Neural progenitor cell (in vitro differentiated cells): ENCODE measurements at regions not wholly inside any gene's neighbourhood (a gene's known extent, or its start where the extent isn't known, plus 50 kb on each side); places are given as distances from the start of the nearest gene placed in this dataset.

Experiments used
- DNase-seq: peaks from one replicate; pipeline ENCODE4 v3.0.0-alpha.2; 2016; ENCODE audit warnings: low spot score
- H2AFZ ChIP-seq: fragments of 200-600 bp; sonication (generic); replicated peaks from 2 replicates; pipeline ENCODE4 v1.6.1; 2016; ENCODE audit warnings: antibody characterized with exemption
- H3F3A ChIP-seq: fragments of 200-600 bp; sonication (generic); 2 replicates; pipeline ENCODE4 v1.6.1; 2016; ENCODE audit warnings: antibody characterized with exemption, low read depth
- H3K27ac ChIP-seq: fragments of 200-600 bp; sonication (generic); 2 replicates; pipeline ENCODE4 v1.5.1; 2016; ENCODE audit warnings: mild to moderate bottlenecking
- H3K27me3 ChIP-seq: fragments of 200-600 bp; sonication (generic); 2 replicates; pipeline ENCODE4 v1.6.1; 2016; ENCODE audit warnings: mild to moderate bottlenecking, moderate library complexity
- H3K36me3 ChIP-seq: fragments of 200-600 bp; sonication (generic); 2 replicates; pipeline ENCODE4 v1.5.1; 2016
- H3K4me1 ChIP-seq: fragments of 200-600 bp; sonication (generic); 2 replicates; pipeline ENCODE4 v1.6.1; 2016; ENCODE audit warnings: mixed run types
- H3K4me2 ChIP-seq: fragments of 200-600 bp; sonication (generic); 2 replicates; pipeline ENCODE4 v1.6.1; 2016
- H3K4me3 ChIP-seq: fragments of 200-600 bp; sonication (generic); 2 replicates; pipeline ENCODE4 v1.5.1; 2016
- H3K79me2 ChIP-seq: fragments of 200-600 bp; sonication (generic); 2 replicates; pipeline ENCODE4 v1.6.1; 2016; ENCODE audit warnings: low read depth
- H3K9ac ChIP-seq: fragments of 200-600 bp; sonication (generic); 2 replicates; pipeline ENCODE4 v1.6.1; 2016
- H3K9me3 ChIP-seq: fragments of 200-600 bp; sonication (generic); 2 replicates; pipeline ENCODE4 v1.5.1; 2016; ENCODE audit warnings: low read depth
- H4K20me1 ChIP-seq: fragments of 200-600 bp; sonication (generic); 2 replicates; pipeline ENCODE4 v1.6.1; 2016; ENCODE audit warnings: low read depth
- H3K27ac Mint-ChIP-seq: 3 replicates; pipeline ENCODE4 v1.8.0; 2021; ENCODE audit warnings: mixed read lengths
- H3K27me3 Mint-ChIP-seq: 2 replicates; pipeline ENCODE4 v1.8.0; 2022; ENCODE audit warnings: low read depth, mild to moderate bottlenecking, inconsistent platforms, moderate library complexity, mixed read lengths; ENCODE audit not compliant: insufficient read depth
- H3K36me3 Mint-ChIP-seq: 3 replicates; pipeline ENCODE4 v1.8.0; 2021; ENCODE audit warnings: mixed read lengths
- H3K4me1 Mint-ChIP-seq: 3 replicates; pipeline ENCODE4 v1.8.0; 2021; ENCODE audit warnings: mixed read lengths
- H3K4me3 Mint-ChIP-seq: 3 replicates; pipeline ENCODE4 v1.8.0; 2021; ENCODE audit warnings: mild to moderate bottlenecking, moderate library complexity, mixed read lengths
- H3K9me3 Mint-ChIP-seq: 3 replicates; pipeline ENCODE4 v1.8.0; 2020; ENCODE audit warnings: mixed read lengths
- EZH2 ChIP-seq: fragments of 200-600 bp; sonication (generic); IDR thresholded peaks from 2 replicates; pipeline ENCODE4 v1.6.1; 2017; ENCODE audit warnings: antibody characterized with exemption, mild to moderate bottlenecking, moderate library complexity
- EZH2phosphoT487 ChIP-seq: fragments of 200-600 bp; sonication (generic); IDR thresholded peaks from 2 replicates; pipeline ENCODE4 v1.6.1; 2017; ENCODE audit warnings: antibody characterized with exemption
- TF ChIP-seq, protein P1 (sequence below): fragments of 200-600 bp; sonication (generic); IDR thresholded peaks from 2 replicates; pipeline ENCODE4 v1.5.1; 2017; ENCODE audit warnings: antibody characterized with exemption, mild to moderate bottlenecking

DNA sequence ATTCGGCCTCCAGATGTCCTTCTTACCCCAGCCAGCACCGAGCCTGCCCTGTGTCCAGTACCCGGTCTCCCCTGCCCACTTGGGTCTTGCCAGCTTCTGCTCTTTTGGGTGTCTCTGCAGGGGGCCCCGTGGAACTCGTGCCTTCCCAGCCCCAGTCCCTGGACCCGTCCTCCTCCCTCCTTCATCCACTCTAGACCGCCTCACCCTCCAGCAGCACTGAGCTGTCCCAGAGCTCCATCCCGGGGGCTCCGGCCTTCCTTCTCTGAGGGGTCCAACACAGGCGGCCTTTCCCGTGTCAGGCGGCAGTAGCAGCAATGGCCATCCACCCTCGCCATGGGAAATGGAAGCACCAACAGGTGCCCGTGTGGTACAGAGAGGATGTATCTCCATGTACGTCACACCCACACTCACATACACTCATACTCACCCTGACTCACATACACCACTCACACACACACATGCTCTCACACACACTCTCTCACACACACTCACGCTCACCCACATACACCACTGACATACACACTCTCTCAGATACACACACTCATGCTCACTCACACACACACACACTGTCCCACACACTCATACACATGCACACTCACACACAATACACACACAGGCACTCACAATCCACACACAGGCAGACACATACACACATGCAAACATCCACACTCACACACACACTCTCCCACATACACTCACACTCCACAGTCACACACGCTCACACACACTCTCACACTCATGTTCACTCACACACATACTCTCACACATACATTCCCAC is 827.5 kb upstream of the SALL3 start:
- Histone ChIP-seq H3F3A (no peaks in the 10 kb centered on the region), H3K4me3 (no peak overlapping the region), H2AFZ (no peak overlapping the region), H3K79me2 (no peaks in the 10 kb centered on the region), H4K20me1 (no peaks in the 10 kb centered on the region), H3K27me3 (no peaks in the 10 kb centered on the region), H3K36me3 (no peaks in the 10 kb centered on the region), H3K4me2 (no peak overlapping the region), H3K9me3 (no peaks in the 10 kb centered on the region), H3K4me1 (no peaks in the 10 kb centered on the region), H3K9ac (no peak overlapping the region), H3K27ac (no peak overlapping the region)
- peaks cover 9% of the 10 kb centered on the region for H3K4me1 Mint-ChIP-seq
- H3K4me3 Mint-ChIP-seq = no peak overlapping the region
- no peak overlapping the region for H3K27ac Mint-ChIP-seq
- H3K27me3 Mint-ChIP-seq = peaks cover 8% of the 10 kb centered on the region
- H3K9me3 Mint-ChIP-seq = peaks cover 11% of the 10 kb centered on the region
- TF ChIP-seq, protein P1, sequence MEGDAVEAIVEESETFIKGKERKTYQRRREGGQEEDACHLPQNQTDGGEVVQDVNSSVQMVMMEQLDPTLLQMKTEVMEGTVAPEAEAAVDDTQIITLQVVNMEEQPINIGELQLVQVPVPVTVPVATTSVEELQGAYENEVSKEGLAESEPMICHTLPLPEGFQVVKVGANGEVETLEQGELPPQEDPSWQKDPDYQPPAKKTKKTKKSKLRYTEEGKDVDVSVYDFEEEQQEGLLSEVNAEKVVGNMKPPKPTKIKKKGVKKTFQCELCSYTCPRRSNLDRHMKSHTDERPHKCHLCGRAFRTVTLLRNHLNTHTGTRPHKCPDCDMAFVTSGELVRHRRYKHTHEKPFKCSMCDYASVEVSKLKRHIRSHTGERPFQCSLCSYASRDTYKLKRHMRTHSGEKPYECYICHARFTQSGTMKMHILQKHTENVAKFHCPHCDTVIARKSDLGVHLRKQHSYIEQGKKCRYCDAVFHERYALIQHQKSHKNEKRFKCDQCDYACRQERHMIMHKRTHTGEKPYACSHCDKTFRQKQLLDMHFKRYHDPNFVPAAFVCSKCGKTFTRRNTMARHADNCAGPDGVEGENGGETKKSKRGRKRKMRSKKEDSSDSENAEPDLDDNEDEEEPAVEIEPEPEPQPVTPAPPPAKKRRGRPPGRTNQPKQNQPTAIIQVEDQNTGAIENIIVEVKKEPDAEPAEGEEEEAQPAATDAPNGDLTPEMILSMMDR = no peak
- no peak for TF ChIP-seq EZH2
- TF ChIP-seq EZH2phosphoT487 = no peak
- DNase-seq = no peak
- H3K36me3 Mint-ChIP-seq = no peaks in the 10 kb centered on the region

DNA sequence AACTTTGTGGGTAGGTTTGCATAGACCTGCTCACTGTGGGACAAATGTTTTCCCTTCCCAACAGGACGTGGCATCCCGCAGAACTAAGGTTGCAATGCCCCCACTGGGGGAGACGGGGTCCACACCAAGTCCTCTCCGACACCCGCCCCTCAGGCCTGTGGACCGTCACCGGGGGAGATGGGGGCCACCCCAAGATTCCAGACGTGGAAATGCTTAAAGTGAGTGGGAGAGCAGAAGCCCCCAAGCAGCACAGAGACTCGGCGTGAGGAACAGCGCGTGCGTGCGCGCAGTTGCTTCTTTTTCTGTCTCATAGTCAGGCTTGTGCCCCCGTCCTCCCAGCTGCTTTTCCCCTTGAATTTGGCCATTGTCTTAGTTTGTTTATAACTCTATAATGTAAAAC is 826.3 kb upstream of the SALL3 start:
- peaks cover 9% of the 10 kb centered on the region for H3K4me1 Mint-ChIP-seq
- TF ChIP-seq EZH2phosphoT487 (no peak), EZH2 (no peak)
- TF ChIP-seq, protein P1 = no peak
- H3K9me3 Mint-ChIP-seq = peaks cover 11% of the 10 kb centered on the region
- H3K4me3 Mint-ChIP-seq = no peak overlapping the region
- DNase-seq = no peak
- Histone ChIP-seq H3K9me3 (no peaks in the 10 kb centered on the region), H3K27me3 (no peaks in the 10 kb centered on the region), H3K79me2 (no peaks in the 10 kb centered on the region), H3K4me1 (no peaks in the 10 kb centered on the region), H2AFZ (no peak overlapping the region), H3K4me2 (no peak overlapping the region), H3K36me3 (no peaks in the 10 kb centered on the region), H3F3A (no peaks in the 10 kb centered on the region), H4K20me1 (no peaks in the 10 kb centered on the region), H3K9ac (no peak overlapping the region), H3K27ac (no peak overlapping the region), H3K4me3 (no peak overlapping the region)
- peaks cover 6% of the 10 kb centered on the region for H3K27me3 Mint-ChIP-seq
- no peak overlapping the region for H3K27ac Mint-ChIP-seq
- no peaks in the 10 kb centered on the region for H3K36me3 Mint-ChIP-seq

DNA sequence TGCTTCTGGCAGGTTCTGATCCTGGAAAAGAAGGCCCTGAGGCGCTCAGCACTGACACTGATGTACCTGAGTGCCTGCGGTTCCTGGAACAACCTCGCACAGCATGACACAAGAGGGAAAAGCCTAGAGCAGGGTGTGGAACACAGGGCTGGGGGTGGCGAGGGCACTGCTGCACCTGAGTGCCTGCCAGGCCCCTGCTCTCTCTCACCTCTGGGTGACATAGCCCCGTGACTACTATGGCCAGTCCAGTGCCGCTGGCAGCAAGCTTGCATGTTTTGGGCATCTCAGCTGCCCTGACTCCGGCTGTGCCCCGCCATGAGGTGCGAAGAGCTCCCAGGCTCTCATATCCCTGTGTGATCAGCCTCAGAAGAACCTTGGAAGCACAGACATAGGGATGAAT is 825.2 kb upstream of the SALL3 start:
- H3K27me3 Mint-ChIP-seq = peaks cover 5% of the 10 kb centered on the region

More for the DNA sequence above, 825.2 kb upstream of the SALL3 start:
- Mint-ChIP-seq H3K27ac (peak overlapping the region; percentile 12), H3K4me3 (no peak overlapping the region), H3K4me1 (peaks cover 9% of the 10 kb centered on the region), H3K36me3 (no peaks in the 10 kb centered on the region), H3K9me3 (peaks cover 11% of the 10 kb centered on the region)
- TF ChIP-seq, protein P1 = no peak
- TF ChIP-seq EZH2phosphoT487 (no peak), EZH2 (no peak)
- Histone ChIP-seq H3K36me3 (no peaks in the 10 kb centered on the region), H3K27me3 (no peaks in the 10 kb centered on the region), H3F3A (no peaks in the 10 kb centered on the region), H3K9me3 (no peaks in the 10 kb centered on the region), H3K4me3 (no peak overlapping the region), H4K20me1 (no peaks in the 10 kb centered on the region), H3K9ac (no peak overlapping the region), H3K4me2 (no peak overlapping the region), H3K4me1 (no peaks in the 10 kb centered on the region), H3K79me2 (no peaks in the 10 kb centered on the region), H3K27ac (no peak overlapping the region), H2AFZ (no peak overlapping the region)
- no peak for DNase-seq
